ENCODE measurements at regions not wholly inside any gene's neighbourhood (a gene's known extent, or its start where the extent isn't known, plus 50 kb on each side); places are given as distances from the start of the nearest gene placed in this dataset.

DNA sequence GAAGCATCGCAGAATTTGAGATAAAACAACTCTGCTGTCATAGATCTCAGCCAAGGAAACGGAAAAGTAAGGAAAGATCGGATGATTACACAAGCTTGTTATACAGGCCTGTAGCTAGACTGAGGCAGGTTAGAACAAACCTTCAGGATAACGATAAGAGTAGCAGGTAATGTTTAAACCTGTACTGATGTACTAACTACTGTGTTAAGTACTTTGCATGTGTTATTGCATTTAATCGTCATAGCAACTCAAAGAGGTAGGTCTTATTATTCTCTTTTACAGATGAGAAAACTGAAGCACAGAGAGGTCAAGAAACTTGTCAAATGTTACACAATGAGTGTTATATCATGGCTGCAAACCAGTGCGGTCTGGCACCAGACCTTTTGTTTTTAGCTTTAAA is 352.5 kb downstream of the GPAM start:
- TF ChIP-seq CTCF (IDR thresholded peaks at IDR 0.05; ENCODE audit: poor library complexity, severe bottlenecking), result no peak

GRCh38 chr10:111833251-111833650 is 350.3 kb downstream of the GPAM start:
- H3K4me1 ChIP-seq (ENCODE audit: insufficient read depth, poor library complexity, severe bottlenecking), result no peaks in the 10 kb centered on the region
- no peak for ATAC-seq (ENCODE audit: low read depth)
- no peaks in the 10 kb centered on the region for H3K36me3 ChIP-seq (ENCODE audit: low read depth)
- H3K4me3 ChIP-seq (ENCODE audit: severe bottlenecking), result no peak overlapping the region
- DNase-seq (ENCODE audit: low spot score), result no peak
- no peak for TF ChIP-seq CTCF (IDR thresholded peaks at IDR 0.05; ENCODE audit: poor library complexity, severe bottlenecking)
- no peaks in the 10 kb centered on the region for H3K9me3 ChIP-seq (ENCODE audit: severe bottlenecking)
- H3K27me3 ChIP-seq (ENCODE audit: insufficient read depth, poor library complexity, severe bottlenecking), result no peaks in the 10 kb centered on the region
- no peak overlapping the region for H3K27ac ChIP-seq (ENCODE audit: poor library complexity, severe bottlenecking)

More for the DNA sequence above, 352.5 kb downstream of the GPAM start:
- Histone ChIP-seq H3K27me3 (ENCODE audit: insufficient read depth, poor library complexity, severe bottlenecking) (no peaks in the 10 kb centered on the region), H3K4me1 (ENCODE audit: insufficient read depth, poor library complexity, severe bottlenecking) (no peaks in the 10 kb centered on the region), H3K9me3 (ENCODE audit: severe bottlenecking) (no peaks in the 10 kb centered on the region), H3K36me3 (ENCODE audit: low read depth) (no peaks in the 10 kb centered on the region), H3K27ac (ENCODE audit: poor library complexity, severe bottlenecking) (no peak overlapping the region), H3K4me3 (ENCODE audit: severe bottlenecking) (no peak overlapping the region)
- no peak for DNase-seq (ENCODE audit: low spot score)
- ATAC-seq (ENCODE audit: low read depth), result no peak

- Histone ChIP-seq H3K36me3 (ENCODE audit: low read depth) (no peaks in the 10 kb centered on the region), H3K4me3 (ENCODE audit: severe bottlenecking) (no peak overlapping the region), H3K27me3 (ENCODE audit: insufficient read depth, poor library complexity, severe bottlenecking) (no peaks in the 10 kb centered on the region), H3K9me3 (ENCODE audit: severe bottlenecking) (no peaks in the 10 kb centered on the region), H3K27ac (ENCODE audit: poor library complexity, severe bottlenecking) (no peak overlapping the region), H3K4me1 (ENCODE audit: insufficient read depth, poor library complexity, severe bottlenecking) (no peaks in the 10 kb centered on the region)
- ATAC-seq (ENCODE audit: low read depth) (no peak), DNase-seq (ENCODE audit: low spot score) (no peak)
- no peak for TF ChIP-seq CTCF (IDR thresholded peaks at IDR 0.05; ENCODE audit: poor library complexity, severe bottlenecking)
Measured at GRCh38 chr10:111835574-111835973, 348.0 kb downstream of the GPAM start.

GRCh38 chr10:111836064-111836463 is 347.5 kb downstream of the GPAM start:
- no peak for DNase-seq (ENCODE audit: low spot score)
- H3K27ac ChIP-seq (ENCODE audit: poor library complexity, severe bottlenecking), result no peak overlapping the region
- no peak for ATAC-seq (ENCODE audit: low read depth)

More at GRCh38 chr10:111836064-111836463, 347.5 kb downstream of the GPAM start:
- H3K4me1 ChIP-seq (ENCODE audit: insufficient read depth, poor library complexity, severe bottlenecking), result no peaks in the 10 kb centered on the region
- no peaks in the 10 kb centered on the region for H3K27me3 ChIP-seq (ENCODE audit: insufficient read depth, poor library complexity, severe bottlenecking)
- H3K9me3 ChIP-seq (ENCODE audit: severe bottlenecking), result no peaks in the 10 kb centered on the region
- TF ChIP-seq CTCF (IDR thresholded peaks at IDR 0.05; ENCODE audit: poor library complexity, severe bottlenecking), result no peak
- H3K36me3 ChIP-seq (ENCODE audit: low read depth), result no peaks in the 10 kb centered on the region
- no peak overlapping the region for H3K4me3 ChIP-seq (ENCODE audit: severe bottlenecking)

All from RWPE2 (cell line).